Gastrocnemius medialis (tissue), 4 donors: ENCODE measurements at regions not wholly inside any gene's neighbourhood (a gene's known extent, or its start where the extent isn't known, plus 50 kb on each side); places are given as distances from the start of the nearest gene placed in this dataset.

Source experiments
- ATAC-seq, 2 donors: fragments of 150-250 bp; one replicate each; pipeline ENCODE4 v1.9.1; 2016
- DNase-seq, 2 donors: peaks; one replicate each; pipeline ENCODE4 v3.0.0-alpha.2; 2019
- H3K27ac ChIP-seq, 4 donors: fragments of 200-600 bp; sonication (generic); 1 replicate in 1 of 4; 2 replicates in 3 of 4; pipeline ENCODE4 v1.5.1; 2016 to 2018; ENCODE audit warnings: mild to moderate bottlenecking in 2 of 4, moderate library complexity in 1 of 4
- H3K27me3 ChIP-seq, 3 donors: fragments of 200-600 bp; sonication (generic) in 2 of 3; 1 replicate in 1 of 3; 2 replicates in 2 of 3; pipeline versions ENCODE4 v1.5.1 to v1.6.0; 2016 to 2019; ENCODE audit warnings: mild to moderate bottlenecking in 1 of 3, moderate library complexity in 1 of 3
- H3K36me3 ChIP-seq, 2 donors: fragments of 200-600 bp; sonication (generic) in 1 of 2; one replicate each; pipeline ENCODE4 v1.5.1; 2017 to 2018
- H3K4me1 ChIP-seq, 2 donors: fragments of 200-600 bp; sonication (generic) in 1 of 2; one replicate each; pipeline ENCODE4 v1.5.1; 2016 to 2017; ENCODE audit warnings: mild to moderate bottlenecking in 2 of 2
- H3K4me3 ChIP-seq, 4 donors: fragments of 200-600 bp; sonication (generic) in 3 of 4; 1 replicate in 1 of 4; 2 replicates in 3 of 4; pipeline ENCODE4 v1.5.1; 2016 to 2019; ENCODE audit warnings: mild to moderate bottlenecking in 2 of 4
- H3K9me3 ChIP-seq, 3 donors: fragments of 200-600 bp; sonication (generic) in 2 of 3; 1 replicate in 1 of 3; 2 replicates in 2 of 3; pipeline ENCODE4 v1.5.1; 2016 to 2019
- POLR2A ChIP-seq, 2 donors: fragments of 450-650 bp; IDR thresholded peaks; one replicate each; pipeline ENCODE4 v1.6.1; 2017; ENCODE audit warnings: antibody characterized with exemption in 2 of 2, mild to moderate bottlenecking in 2 of 2, moderate library complexity in 2 of 2
- in situ Hi-C, 4 donors: fragments of 200-750 bp; cut with MboI; loops; one replicate each; pipeline versions ENCODE4 v1.15.0 to v1.8.0; 2017; ENCODE audit warnings: low sequenced_read_pairs in 4 of 4
- intact Hi-C: fragments of 100-400 bp; cut with DNase I; formaldehyde crosslinking; loops from one replicate; pipeline ENCODE4 v1.15.1; 2023; ENCODE audit warnings: low total_unique reads
- TF ChIP-seq, protein P1 (sequence below), 5 experiments: fragments of 450-650 bp in 3 of 5; fragments of 200-600 bp in 2 of 5; sonication (generic) in 2 of 5; IDR thresholded peaks in 4 of 5; conservative IDR thresholded peaks in 1 of 5; 1 replicate in 4 of 5; 2 replicates in 1 of 5; pipeline ENCODE4 v1.5.1; 2016 to 2019; ENCODE audit warnings: antibody characterized with exemption in 5 of 5, mild to moderate bottlenecking in 3 of 5, moderate library complexity in 3 of 5

DNA sequence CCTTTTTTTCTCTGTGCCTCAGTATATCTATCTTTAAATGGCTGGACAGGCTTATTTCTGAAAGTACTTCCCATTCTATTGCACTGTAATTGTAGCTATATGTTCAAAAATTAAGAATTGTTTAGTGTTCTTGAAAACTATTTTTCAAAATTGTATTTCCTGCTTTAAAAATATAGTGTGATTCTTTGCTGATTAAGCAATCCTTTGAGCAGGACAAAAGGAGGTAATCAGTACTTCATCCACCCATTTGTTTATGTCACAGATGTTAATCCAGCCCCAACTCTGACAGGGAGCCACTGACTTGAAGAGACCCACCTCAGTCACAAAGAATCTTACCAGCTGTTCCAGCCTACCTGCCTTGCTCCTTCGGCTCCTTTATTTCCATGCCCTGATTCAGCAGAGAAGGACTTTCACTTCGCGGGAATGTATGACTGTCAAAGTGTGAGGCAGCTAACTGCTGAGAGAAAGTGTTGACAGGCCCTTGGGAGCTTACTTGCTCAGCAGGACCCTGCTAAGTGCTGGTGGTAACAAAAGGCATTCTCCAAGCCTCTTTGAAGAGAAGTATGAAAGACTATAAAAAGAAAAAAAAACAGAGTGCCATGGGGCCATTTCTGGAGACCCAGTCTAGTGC lies 393.3 kb upstream of the CYRIA start:
- no peak for ATAC-seq
- no peaks in the 10 kb centered on the region for H3K4me1 ChIP-seq
- H3K27me3 ChIP-seq: no peaks in the 10 kb centered on the region
- DNase-seq: no peak
- H3K4me3 ChIP-seq: no peak overlapping the region
- TF ChIP-seq, protein P1, sequence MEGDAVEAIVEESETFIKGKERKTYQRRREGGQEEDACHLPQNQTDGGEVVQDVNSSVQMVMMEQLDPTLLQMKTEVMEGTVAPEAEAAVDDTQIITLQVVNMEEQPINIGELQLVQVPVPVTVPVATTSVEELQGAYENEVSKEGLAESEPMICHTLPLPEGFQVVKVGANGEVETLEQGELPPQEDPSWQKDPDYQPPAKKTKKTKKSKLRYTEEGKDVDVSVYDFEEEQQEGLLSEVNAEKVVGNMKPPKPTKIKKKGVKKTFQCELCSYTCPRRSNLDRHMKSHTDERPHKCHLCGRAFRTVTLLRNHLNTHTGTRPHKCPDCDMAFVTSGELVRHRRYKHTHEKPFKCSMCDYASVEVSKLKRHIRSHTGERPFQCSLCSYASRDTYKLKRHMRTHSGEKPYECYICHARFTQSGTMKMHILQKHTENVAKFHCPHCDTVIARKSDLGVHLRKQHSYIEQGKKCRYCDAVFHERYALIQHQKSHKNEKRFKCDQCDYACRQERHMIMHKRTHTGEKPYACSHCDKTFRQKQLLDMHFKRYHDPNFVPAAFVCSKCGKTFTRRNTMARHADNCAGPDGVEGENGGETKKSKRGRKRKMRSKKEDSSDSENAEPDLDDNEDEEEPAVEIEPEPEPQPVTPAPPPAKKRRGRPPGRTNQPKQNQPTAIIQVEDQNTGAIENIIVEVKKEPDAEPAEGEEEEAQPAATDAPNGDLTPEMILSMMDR (IDR thresholded peaks at IDR 0.05 in 4 of 5, conservative IDR thresholded peaks at IDR 0.05 in 1 of 5): no peak
- TF ChIP-seq POLR2A (IDR thresholded peaks at IDR 0.05): no peak
- H3K9me3 ChIP-seq: no peaks in the 10 kb centered on the region
- H3K36me3 ChIP-seq: no peaks in the 10 kb centered on the region
- no peak overlapping the region for H3K27ac ChIP-seq
- intact Hi-C loops (no loop called here), in situ Hi-C loops (no loop called here)

DNA sequence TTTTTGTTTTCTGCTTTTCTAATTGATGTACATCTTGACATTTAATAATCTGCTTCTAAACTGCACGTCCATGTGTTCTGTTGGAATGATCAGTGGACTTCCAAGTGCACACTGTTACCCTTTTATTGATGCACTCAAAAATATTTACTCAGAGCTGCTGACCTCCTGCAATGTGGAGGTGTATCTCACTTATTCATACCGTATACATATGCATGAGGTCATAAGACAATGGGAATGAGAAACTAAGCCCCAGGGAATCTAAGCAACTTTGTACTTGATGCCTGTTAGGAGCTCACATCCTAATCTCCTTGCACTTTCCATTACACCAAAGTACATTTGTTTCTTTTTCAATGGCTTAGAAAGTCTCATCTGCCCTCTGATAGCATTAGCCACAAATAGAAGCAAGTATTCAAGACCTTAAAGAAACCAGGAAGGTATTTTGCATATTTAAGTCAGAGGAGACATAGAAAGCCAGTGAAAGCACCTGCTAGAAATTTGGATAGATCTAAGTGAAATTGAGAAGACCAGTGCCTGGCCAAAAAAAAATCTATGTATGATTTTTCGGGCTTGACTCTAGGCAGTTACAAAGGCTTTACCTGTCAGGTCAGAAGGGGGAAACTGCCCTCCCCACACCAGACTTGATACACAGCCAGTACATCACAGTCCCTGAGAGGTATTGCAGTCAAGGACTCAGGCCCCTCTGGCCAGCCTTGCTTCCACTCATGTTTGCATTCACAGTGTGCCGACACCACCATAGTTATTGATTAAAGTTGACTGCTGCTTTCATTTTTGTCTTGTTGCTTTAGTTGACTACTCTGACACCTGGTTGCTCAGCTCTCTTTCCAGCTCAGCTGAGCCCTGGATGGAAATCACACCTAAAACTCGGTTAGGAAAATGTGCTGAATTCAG lies 391.7 kb upstream of the CYRIA start:
- Histone ChIP-seq H3K27ac (no peak overlapping the region), H3K9me3 (no peaks in the 10 kb centered on the region), H3K4me3 (no peak overlapping the region), H3K4me1 (no peaks in the 10 kb centered on the region), H3K27me3 (no peaks in the 10 kb centered on the region), H3K36me3 (no peaks in the 10 kb centered on the region)
- no peak for TF ChIP-seq POLR2A (IDR thresholded peaks at IDR 0.05)
- TF ChIP-seq, protein P1 (IDR thresholded peaks at IDR 0.05 in 4 of 5, conservative IDR thresholded peaks at IDR 0.05 in 1 of 5): no peak
- intact Hi-C loops (no loop called here), in situ Hi-C loops (no loop called here)
- ATAC-seq (no peak), DNase-seq (no peak)

DNA sequence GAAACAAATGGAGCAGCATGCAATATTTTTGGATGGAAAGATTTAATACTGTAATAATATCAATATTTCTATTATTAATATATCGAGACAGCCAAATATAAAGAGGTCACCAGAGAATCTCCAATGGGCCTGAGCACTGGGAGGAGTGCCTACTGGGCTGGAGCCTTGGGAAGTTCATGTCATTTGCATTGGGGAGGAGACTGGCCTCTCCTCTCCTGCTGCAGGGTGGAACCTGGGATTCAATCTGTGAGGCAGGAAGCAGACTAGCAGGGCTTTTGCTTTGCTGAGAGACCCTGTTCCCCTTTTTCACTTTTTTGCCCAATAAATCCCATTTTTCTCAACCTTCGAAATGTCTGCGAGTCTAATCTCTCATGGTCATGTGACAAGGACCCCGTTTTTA lies 390.6 kb upstream of the CYRIA start:
- intact Hi-C loops (no loop called here), in situ Hi-C loops (no loop called here)
- no peak for DNase-seq
- TF ChIP-seq, protein P1 (IDR thresholded peaks at IDR 0.05 in 4 of 5, conservative IDR thresholded peaks at IDR 0.05 in 1 of 5): no peak
- TF ChIP-seq POLR2A (IDR thresholded peaks at IDR 0.05): no peak
- no peaks in the 10 kb centered on the region for H3K27me3 ChIP-seq
- H3K36me3 ChIP-seq: no peaks in the 10 kb centered on the region
- no peak overlapping the region for H3K27ac ChIP-seq
- H3K9me3 ChIP-seq: no peaks in the 10 kb centered on the region
- no peak for ATAC-seq
- no peak overlapping the region for H3K4me3 ChIP-seq
- no peaks in the 10 kb centered on the region for H3K4me1 ChIP-seq

DNA sequence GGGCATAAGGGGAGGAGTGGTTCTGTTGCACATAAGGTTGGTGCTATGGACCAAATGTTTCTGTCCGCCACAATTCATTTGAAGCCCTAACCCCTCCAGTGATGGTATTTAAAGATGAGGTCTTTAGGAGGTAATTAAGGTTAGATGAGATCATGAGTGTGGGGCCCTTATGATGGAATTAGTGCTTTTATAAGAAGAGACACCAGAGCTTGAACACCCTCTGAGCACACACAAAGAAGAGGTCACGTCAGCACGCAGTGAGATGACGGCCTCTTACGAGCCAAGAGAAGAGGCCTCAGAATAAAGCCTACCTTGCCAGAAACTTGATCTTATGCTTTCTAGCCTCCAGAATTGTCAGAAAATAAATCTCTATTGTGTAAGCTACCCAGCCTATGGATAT lies 386.4 kb upstream of the CYRIA start:
- no peak overlapping the region for H3K4me3 ChIP-seq
- intact Hi-C loops: no loop called here
- H3K36me3 ChIP-seq: no peaks in the 10 kb centered on the region
- no peaks in the 10 kb centered on the region for H3K27me3 ChIP-seq
- H3K4me1 ChIP-seq: no peaks in the 10 kb centered on the region
- DNase-seq (no peak), ATAC-seq (no peak)
- in situ Hi-C loops: no loop called here
- no peak overlapping the region for H3K27ac ChIP-seq
- TF ChIP-seq, protein P1 (IDR thresholded peaks at IDR 0.05 in 4 of 5, conservative IDR thresholded peaks at IDR 0.05 in 1 of 5): no peak
- TF ChIP-seq POLR2A (IDR thresholded peaks at IDR 0.05): no peak
- H3K9me3 ChIP-seq: no peaks in the 10 kb centered on the region
